Liver (tissue), 2 donors: ENCODE measurements at regions not wholly inside any gene's neighbourhood (a gene's known extent, or its start where the extent isn't known, plus 50 kb on each side); places are given as distances from the start of the nearest gene placed in this dataset.

Experiments used
- JUND ChIP-seq, 2 donors: IDR thresholded peaks; 2 replicates each; pipeline ENCODE4 v1.6.1; 2016; ENCODE audit warnings: antibody characterized with exemption in 2 of 2
- RAD21 ChIP-seq, 2 donors: IDR thresholded peaks; 2 replicates each; pipeline ENCODE4 v1.6.1; 2016; ENCODE audit warnings: antibody characterized with exemption in 2 of 2, mild to moderate bottlenecking in 2 of 2
- donor health status: healthy.

DNA sequence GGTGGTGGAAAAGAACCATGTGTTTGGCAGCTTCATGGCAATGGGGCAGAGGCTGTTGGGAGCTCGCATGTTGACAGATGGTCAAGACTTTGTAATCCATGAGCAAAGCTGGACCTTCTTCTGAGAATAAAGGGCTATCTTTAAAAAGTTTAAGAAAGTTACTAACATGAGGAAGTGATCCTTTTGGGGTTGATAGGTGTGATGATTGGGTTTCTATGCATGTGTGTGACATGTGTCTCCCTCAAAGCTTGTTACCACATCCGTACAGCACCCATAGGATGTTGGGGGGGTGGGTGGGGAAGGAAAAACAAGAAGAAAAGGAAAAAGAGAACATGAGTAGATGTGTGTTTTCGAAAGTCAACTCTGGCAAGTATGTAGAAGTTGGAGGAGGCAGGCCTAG lies 123.0 kb upstream of the TLR3 start:
- TF ChIP-seq JUND (IDR thresholded peaks at IDR 0.05) (no peak), RAD21 (IDR thresholded peaks at IDR 0.05) (no peak)
